Breast epithelium (tissue), 3 donors: ENCODE measurements at regions not wholly inside any gene's neighbourhood (a gene's known extent, or its start where the extent isn't known, plus 50 kb on each side); places are given as distances from the start of the nearest gene placed in this dataset.

Experiments
- CTCF ChIP-seq, 3 donors: fragments of 450-650 bp; IDR thresholded peaks; one replicate each; pipeline ENCODE4 v1.5.1; 2016 to 2017; ENCODE audit warnings: antibody characterized with exemption in 3 of 3, mild to moderate bottlenecking in 3 of 3, moderate library complexity in 3 of 3
- POLR2A ChIP-seq: fragments of 450-650 bp; IDR thresholded peaks from one replicate; pipeline ENCODE4 v1.6.1; 2016; ENCODE audit warnings: antibody characterized with exemption, mild to moderate bottlenecking, moderate library complexity
- POLR2AphosphoS5 ChIP-seq, 3 donors: sonication (generic); formaldehyde crosslinking; IDR thresholded peaks; one replicate each; pipeline ENCODE4 v1.6.1; 2017; ENCODE audit warnings: antibody characterized with exemption in 3 of 3

DNA sequence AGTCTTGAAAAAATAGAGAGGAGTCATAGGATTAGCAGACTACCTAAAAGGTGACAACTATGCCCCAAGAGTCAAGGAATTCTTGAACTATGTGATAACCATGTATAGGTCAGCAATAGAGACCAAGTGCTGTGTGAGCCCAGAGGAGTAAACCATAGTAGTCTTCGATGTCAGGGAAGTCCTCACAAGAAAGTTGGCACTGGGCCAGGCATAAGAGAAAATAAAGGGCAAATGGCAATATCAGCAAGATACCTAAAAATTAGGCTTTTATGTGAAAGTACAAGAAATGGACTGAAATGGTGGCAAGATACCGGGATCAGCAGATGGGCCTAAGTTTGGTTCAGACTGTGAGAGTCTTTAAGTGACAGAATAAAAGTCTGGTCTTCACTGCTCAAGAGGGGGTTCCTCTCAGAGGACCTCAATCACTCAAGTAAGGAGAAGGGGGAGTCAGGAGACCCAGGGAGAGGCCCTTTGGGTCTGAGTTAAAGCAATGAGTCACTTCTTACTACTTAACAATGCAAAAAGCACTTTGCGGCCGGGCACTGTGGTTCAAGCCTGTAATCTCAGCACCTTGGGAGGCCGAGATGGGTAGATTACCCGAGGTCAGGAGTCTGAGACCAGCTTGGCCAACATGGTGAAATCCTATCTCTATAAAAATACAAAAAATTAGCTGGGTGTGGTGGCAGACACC, 95.0 kb downstream of the TEX35 start:
- no peak for TF ChIP-seq POLR2A
- TF ChIP-seq CTCF (IDR thresholded peaks at IDR 0.05), result no peak
- no peak for TF ChIP-seq POLR2AphosphoS5 (IDR thresholded peaks at IDR 0.05)
